ENCODE measurements at regions not wholly inside any gene's neighbourhood (a gene's known extent, or its start where the extent isn't known, plus 50 kb on each side); places are given as distances from the start of the nearest gene placed in this dataset.

DNA sequence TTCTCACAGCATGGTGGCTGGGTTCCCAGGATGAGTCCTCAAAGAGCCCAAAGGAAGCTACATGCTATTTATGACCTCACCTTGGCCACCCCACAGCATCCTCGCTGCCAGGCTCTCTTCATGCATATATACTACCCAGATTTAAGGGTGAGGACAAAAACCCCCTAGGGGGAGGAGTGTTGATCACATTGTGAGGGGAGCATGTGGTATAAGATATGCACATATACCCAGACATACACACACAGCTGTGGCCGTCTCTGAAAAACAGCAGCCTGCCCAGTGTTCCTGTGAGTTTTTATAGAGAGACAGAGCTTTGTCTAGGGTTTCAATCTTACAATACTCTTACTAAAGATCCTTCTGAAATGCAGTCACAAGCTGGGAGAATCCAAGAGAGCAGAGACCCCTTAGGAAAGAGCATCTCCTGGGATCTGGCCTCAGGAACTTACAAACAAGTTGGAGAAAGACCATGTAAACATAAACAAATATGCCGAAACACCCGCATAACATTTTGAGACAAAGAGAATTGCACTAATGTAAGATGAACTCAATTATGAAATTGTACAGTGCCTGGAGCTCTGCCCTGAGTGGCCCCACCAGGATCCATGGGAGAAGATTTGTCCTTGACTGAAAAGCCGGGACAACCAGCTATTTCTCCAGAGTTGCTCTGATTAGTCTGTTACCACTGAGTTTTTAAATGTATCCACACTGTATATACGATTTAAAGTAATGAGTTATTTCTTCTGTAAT lies 146.4 kb downstream of the GADD45G start:
- no peaks in the 10 kb centered on the region for H3K4me1 ChIP-seq (ENCODE audit: control insufficient read depth, insufficient read depth, low read length)
- no peak overlapping the region for H3K4me3 ChIP-seq (ENCODE audit: low read depth, low read length)
- H3K9ac ChIP-seq (ENCODE audit: low read depth, low read length): no peak overlapping the region
- H3K36me3 ChIP-seq (ENCODE audit: control insufficient read depth, insufficient read depth, low read length): no peaks in the 10 kb centered on the region
- H3K9me3 ChIP-seq (ENCODE audit: control insufficient read depth, insufficient read depth, low read length): no peaks in the 10 kb centered on the region
- no peaks in the 10 kb centered on the region for H3K27me3 ChIP-seq (ENCODE audit: control insufficient read depth, insufficient read depth, low read length)

DNA sequence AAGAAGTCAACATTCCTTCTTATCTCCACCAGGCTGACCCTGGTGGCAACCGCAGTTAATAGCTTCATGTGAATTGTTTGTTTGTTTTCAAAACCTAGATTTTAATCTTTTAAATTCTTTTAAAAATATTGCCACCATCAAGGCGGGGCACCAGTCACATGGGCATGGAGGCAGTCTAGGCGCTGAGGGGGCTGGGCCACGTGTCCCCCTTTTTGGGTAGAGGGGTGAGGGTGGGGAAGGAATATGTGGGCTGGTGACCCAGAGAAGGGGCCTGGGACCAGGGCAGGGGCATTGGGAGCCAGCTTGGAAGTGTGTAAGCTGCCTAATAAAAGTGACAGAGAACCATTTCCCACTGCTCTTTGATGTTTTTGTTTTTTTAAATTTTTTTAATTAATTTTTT lies 147.3 kb downstream of the GADD45G start:
- Histone ChIP-seq H3K4me3 (ENCODE audit: low read depth, low read length) (no peak overlapping the region), H3K9ac (ENCODE audit: low read depth, low read length) (no peak overlapping the region), H3K27me3 (ENCODE audit: control insufficient read depth, insufficient read depth, low read length) (no peaks in the 10 kb centered on the region), H3K4me1 (ENCODE audit: control insufficient read depth, insufficient read depth, low read length) (no peaks in the 10 kb centered on the region), H3K9me3 (ENCODE audit: control insufficient read depth, insufficient read depth, low read length) (no peaks in the 10 kb centered on the region), H3K36me3 (ENCODE audit: control insufficient read depth, insufficient read depth, low read length) (no peaks in the 10 kb centered on the region)

GRCh38 chr9:89753472-89754055 lies 148.8 kb downstream of the GADD45G start:
- Histone ChIP-seq H3K4me1 (ENCODE audit: control insufficient read depth, insufficient read depth, low read length) (no peaks in the 10 kb centered on the region), H3K9ac (ENCODE audit: low read depth, low read length) (no peak overlapping the region), H3K36me3 (ENCODE audit: control insufficient read depth, insufficient read depth, low read length) (no peaks in the 10 kb centered on the region), H3K9me3 (ENCODE audit: control insufficient read depth, insufficient read depth, low read length) (no peaks in the 10 kb centered on the region), H3K27me3 (ENCODE audit: control insufficient read depth, insufficient read depth, low read length) (no peaks in the 10 kb centered on the region), H3K4me3 (ENCODE audit: low read depth, low read length) (no peak overlapping the region)

DNA sequence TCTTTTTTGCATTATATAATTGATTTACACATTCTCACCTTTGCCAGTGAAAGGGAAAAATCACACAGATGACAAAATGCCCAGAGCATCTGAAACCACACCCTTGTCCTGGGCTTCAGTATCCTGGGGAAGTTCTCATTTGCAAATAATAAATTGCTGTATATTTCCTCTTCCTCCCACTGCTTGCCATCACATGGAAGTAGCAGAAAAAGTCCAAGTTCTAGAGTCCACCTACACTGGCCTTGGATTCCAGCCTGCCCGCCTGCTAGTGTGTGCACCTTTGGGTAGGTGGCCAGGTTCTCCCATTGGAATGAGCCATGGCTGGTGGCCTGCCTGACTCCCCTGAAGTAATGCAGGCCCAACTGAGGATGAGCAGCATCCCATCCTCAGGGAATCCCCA lies 149.4 kb downstream of the GADD45G start:
- Histone ChIP-seq H3K9ac (ENCODE audit: low read depth, low read length) (no peak overlapping the region), H3K27me3 (ENCODE audit: control insufficient read depth, insufficient read depth, low read length) (no peaks in the 10 kb centered on the region), H3K4me3 (ENCODE audit: low read depth, low read length) (no peak overlapping the region), H3K9me3 (ENCODE audit: control insufficient read depth, insufficient read depth, low read length) (no peaks in the 10 kb centered on the region), H3K4me1 (ENCODE audit: control insufficient read depth, insufficient read depth, low read length) (no peaks in the 10 kb centered on the region), H3K36me3 (ENCODE audit: control insufficient read depth, insufficient read depth, low read length) (no peaks in the 10 kb centered on the region)

DNA sequence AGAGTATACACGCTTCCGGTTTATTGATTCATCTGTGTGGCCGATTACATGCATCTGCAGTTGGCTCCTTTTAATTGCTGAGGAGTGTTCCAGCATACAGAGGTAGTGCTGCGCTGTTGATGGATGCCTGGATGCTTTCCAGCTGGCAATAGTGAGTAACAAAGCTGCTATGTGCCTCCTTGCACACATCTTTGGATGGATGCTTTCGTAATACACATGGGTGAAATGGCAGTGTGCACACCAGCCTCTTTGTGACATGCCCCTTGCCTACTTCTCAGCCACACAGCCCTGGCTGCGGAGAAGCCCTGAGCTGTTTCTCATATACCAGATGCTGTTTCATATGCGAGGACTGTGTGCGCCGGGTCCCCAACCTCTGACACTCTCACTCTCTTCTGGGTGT lies 151.0 kb downstream of the GADD45G start:
- H3K9ac ChIP-seq (ENCODE audit: low read depth, low read length): no peak overlapping the region
- H3K36me3 ChIP-seq (ENCODE audit: control insufficient read depth, insufficient read depth, low read length): no peaks in the 10 kb centered on the region
- no peaks in the 10 kb centered on the region for H3K9me3 ChIP-seq (ENCODE audit: control insufficient read depth, insufficient read depth, low read length)
- H3K4me3 ChIP-seq (ENCODE audit: low read depth, low read length): no peak overlapping the region
- H3K4me1 ChIP-seq (ENCODE audit: control insufficient read depth, insufficient read depth, low read length): no peaks in the 10 kb centered on the region
- no peaks in the 10 kb centered on the region for H3K27me3 ChIP-seq (ENCODE audit: control insufficient read depth, insufficient read depth, low read length)

DNA sequence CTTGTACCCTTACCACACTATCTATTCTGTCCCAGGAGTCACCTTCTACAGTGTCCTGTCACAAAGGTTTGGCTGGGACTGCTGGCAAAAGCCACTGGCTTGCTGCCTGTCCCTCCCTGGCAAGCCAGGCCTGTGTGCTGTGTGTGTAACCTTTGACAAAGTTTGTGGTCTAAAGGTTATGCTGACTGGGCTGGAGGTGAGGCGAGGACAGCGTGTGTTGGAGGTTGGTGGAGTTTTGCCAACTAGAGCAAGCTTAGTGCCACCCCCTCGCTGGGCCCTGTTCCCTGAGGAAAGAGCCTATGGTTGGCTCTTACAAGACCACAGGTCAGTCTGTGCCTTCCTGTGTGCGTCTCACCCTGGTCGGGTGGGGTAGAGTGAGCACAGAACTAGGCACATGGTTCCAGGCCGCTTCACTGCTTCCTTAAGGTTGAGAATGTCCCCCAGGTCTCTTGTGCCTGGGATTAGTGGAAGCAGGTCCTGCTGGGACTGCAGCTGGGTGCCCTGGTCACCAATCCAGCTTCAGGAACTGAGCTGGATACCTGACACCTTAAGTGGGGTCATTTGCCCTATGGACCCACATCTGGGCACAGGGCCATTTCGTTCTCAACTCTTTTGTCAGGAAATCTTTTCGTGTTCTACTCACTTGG lies 152.2 kb downstream of the GADD45G start:
- Histone ChIP-seq H3K9me3 (ENCODE audit: control insufficient read depth, insufficient read depth, low read length) (no peaks in the 10 kb centered on the region), H3K36me3 (ENCODE audit: control insufficient read depth, insufficient read depth, low read length) (no peaks in the 10 kb centered on the region), H3K4me3 (ENCODE audit: low read depth, low read length) (no peak overlapping the region), H3K9ac (ENCODE audit: low read depth, low read length) (no peak overlapping the region), H3K4me1 (ENCODE audit: control insufficient read depth, insufficient read depth, low read length) (no peaks in the 10 kb centered on the region), H3K27me3 (ENCODE audit: control insufficient read depth, insufficient read depth, low read length) (no peaks in the 10 kb centered on the region)

DNA sequence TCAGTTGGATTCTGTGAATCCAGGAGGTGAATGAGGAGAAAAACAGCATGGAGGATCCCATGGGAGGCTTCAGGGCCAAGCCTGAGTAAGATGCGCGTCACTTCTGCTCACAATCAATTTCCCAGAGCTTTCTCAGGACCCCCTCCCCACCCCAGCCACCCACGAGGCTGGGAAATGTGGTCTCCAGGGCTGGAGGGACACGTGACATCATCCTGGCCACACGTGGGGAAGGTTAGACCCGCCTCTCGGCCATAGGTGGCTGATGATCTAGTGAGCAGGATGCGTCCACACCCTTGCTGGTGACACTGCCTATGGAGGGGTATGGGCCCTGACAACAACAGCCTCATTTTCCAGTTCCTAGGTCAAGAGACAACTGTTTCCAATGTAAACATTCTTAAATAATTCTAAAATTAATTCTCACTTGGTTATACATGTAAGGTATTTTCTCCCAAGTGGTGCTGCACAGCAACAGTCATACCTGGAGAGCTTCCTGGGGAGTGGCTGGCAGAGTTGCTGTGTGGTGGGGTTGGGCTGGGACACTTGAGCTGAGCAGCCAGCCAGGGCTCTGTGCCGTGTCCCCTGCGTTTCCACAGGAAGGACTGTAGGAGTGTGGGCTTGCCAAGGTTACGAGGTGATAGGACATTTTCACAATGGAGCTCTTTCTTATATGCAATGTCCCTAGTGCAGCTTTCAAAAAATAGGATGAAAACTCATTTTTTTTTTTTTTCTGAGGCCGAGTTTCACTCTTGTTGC lies 153.1 kb downstream of the GADD45G start:
- Histone ChIP-seq H3K27me3 (ENCODE audit: control insufficient read depth, insufficient read depth, low read length) (no peaks in the 10 kb centered on the region), H3K9me3 (ENCODE audit: control insufficient read depth, insufficient read depth, low read length) (no peaks in the 10 kb centered on the region), H3K4me3 (ENCODE audit: low read depth, low read length) (no peak overlapping the region), H3K36me3 (ENCODE audit: control insufficient read depth, insufficient read depth, low read length) (no peaks in the 10 kb centered on the region), H3K9ac (ENCODE audit: low read depth, low read length) (no peak overlapping the region), H3K4me1 (ENCODE audit: control insufficient read depth, insufficient read depth, low read length) (no peaks in the 10 kb centered on the region)

DNA sequence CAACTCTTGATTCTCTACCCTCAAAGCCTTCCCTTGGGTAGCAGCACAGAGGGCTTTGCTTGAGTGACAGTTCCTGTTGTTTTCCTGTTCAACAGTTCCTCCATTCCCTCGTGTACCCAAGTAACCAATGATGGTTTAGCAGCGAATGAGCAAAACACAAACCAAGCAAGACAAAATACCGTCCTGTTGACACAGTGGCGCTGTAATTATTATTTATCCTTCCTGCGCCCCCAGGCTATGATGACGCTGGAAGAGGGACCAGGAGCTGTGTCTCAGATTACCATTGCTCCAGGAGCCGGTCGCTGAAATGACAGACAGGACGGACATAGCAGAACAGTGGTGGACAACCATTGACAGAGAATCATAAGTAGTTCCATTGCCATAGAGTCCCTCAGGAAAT lies 154.8 kb downstream of the GADD45G start:
- H3K9me3 ChIP-seq (ENCODE audit: control insufficient read depth, insufficient read depth, low read length): no peaks in the 10 kb centered on the region
- H3K9ac ChIP-seq (ENCODE audit: low read depth, low read length): no peak overlapping the region
- H3K27me3 ChIP-seq (ENCODE audit: control insufficient read depth, insufficient read depth, low read length): no peaks in the 10 kb centered on the region
- no peaks in the 10 kb centered on the region for H3K36me3 ChIP-seq (ENCODE audit: control insufficient read depth, insufficient read depth, low read length)
- no peaks in the 10 kb centered on the region for H3K4me1 ChIP-seq (ENCODE audit: control insufficient read depth, insufficient read depth, low read length)
- no peak overlapping the region for H3K4me3 ChIP-seq (ENCODE audit: low read depth, low read length)

- no peaks in the 10 kb centered on the region for H3K4me1 ChIP-seq (ENCODE audit: control insufficient read depth, insufficient read depth, low read length)
- H3K27me3 ChIP-seq (ENCODE audit: control insufficient read depth, insufficient read depth, low read length): no peaks in the 10 kb centered on the region
These were observed 155.3 kb downstream of the GADD45G start for GRCh38 chr9:89760123-89760522.

GRCh38 chr9:89764217-89764616 lies 159.4 kb downstream of the GADD45G start:
- H3K4me1 ChIP-seq (ENCODE audit: control insufficient read depth, insufficient read depth, low read length): no peaks in the 10 kb centered on the region
- no peaks in the 10 kb centered on the region for H3K36me3 ChIP-seq (ENCODE audit: control insufficient read depth, insufficient read depth, low read length)
- H3K9me3 ChIP-seq (ENCODE audit: control insufficient read depth, insufficient read depth, low read length): no peaks in the 10 kb centered on the region
- no peak overlapping the region for H3K4me3 ChIP-seq (ENCODE audit: low read depth, low read length)
- no peak overlapping the region for H3K9ac ChIP-seq (ENCODE audit: low read depth, low read length)
- no peaks in the 10 kb centered on the region for H3K27me3 ChIP-seq (ENCODE audit: control insufficient read depth, insufficient read depth, low read length)

More at GRCh38 chr9:89760123-89760522, 155.3 kb downstream of the GADD45G start:
- Histone ChIP-seq H3K36me3 (ENCODE audit: control insufficient read depth, insufficient read depth, low read length) (no peaks in the 10 kb centered on the region), H3K9me3 (ENCODE audit: control insufficient read depth, insufficient read depth, low read length) (no peaks in the 10 kb centered on the region), H3K4me3 (ENCODE audit: low read depth, low read length) (no peak overlapping the region), H3K9ac (ENCODE audit: low read depth, low read length) (no peak overlapping the region)

DNA sequence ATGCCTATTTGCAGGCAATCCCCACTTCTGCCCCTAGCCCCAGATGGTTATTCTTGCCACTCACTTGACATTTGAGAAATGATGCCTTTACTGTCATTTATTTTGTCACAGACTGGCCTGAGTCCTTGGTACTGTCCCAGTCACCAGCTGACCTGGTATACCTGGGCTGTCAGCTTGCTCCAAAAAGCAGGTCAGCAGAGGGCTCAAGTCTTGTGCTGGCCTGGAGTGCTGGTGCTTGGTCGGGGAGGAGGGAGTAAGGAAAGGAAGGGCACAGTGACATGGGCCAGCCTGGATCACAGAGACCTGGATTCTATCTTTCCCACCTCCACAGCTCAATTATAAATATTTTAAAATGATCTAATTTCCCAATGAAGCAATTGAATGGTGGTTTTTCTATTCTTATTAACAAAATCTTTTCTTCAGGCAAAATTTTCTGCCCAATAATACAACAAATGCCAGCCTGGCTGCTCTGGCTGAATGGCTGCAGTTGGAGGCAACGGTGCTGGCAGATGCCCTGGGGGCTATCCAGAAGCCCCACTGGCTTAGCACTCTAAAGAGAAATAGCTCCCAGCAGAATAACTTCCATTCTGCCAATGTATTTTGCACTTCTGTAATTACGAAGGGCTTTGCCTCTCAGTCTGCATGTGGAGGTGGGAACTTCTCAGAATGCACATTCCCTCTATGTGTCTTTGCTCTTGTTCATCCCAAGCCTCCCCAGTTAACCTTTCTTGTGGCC lies 160.6 kb downstream of the GADD45G start:
- Histone ChIP-seq H3K27me3 (ENCODE audit: control insufficient read depth, insufficient read depth, low read length) (no peaks in the 10 kb centered on the region), H3K9me3 (ENCODE audit: control insufficient read depth, insufficient read depth, low read length) (no peaks in the 10 kb centered on the region), H3K36me3 (ENCODE audit: control insufficient read depth, insufficient read depth, low read length) (no peaks in the 10 kb centered on the region), H3K9ac (ENCODE audit: low read depth, low read length) (no peak overlapping the region), H3K4me3 (ENCODE audit: low read depth, low read length) (no peak overlapping the region), H3K4me1 (ENCODE audit: control insufficient read depth, insufficient read depth, low read length) (no peaks in the 10 kb centered on the region)
